NB4 (cell line): ENCODE measurements at regions not wholly inside any gene's neighbourhood (a gene's known extent, or its start where the extent isn't known, plus 50 kb on each side); places are given as distances from the start of the nearest gene placed in this dataset.

Source experiments
- POLR2A ChIP-seq: IDR thresholded peaks from 2 replicates; pipeline ENCODE4 v1.6.1; 2011; ENCODE audit warnings: mild to moderate bottlenecking; ENCODE audit not compliant: insufficient read length; ENCODE audit errors: extremely low read depth
- TF ChIP-seq, protein P1 (sequence below): IDR thresholded peaks from one replicate; pipeline ENCODE4 v1.5.1; 2012; ENCODE audit warnings: low read depth, low read length

DNA sequence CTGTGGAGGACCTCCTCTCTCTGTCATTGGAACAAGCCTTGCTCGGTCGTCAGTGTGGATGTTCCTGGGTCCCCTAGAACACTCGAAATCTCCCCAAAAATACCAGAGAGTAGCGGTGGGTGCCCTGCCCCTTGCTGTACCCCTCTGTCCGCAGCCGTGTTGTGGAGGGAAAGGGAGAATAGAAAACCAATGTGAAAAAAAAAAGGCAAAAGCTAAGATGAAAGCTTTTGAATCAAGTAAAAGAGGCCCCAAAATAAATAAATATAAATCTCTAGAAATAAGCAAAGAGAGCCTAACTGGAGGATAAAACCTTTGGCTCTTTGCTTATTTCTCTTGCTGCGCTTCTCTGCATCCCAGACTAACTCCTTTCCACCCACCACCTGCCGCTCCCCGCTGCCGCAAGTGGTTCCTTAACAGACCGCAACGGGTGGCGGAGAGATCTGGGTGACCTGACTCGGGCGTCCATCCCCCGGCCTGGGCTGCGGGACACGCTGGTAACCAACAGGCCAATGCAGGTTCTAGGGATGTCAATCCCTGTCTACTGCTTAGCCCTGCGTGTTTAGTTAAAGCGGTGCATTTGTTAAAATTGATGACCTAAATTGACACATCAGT lies 110.0 kb downstream of the GPX5 start:
- TF ChIP-seq, protein P1, sequence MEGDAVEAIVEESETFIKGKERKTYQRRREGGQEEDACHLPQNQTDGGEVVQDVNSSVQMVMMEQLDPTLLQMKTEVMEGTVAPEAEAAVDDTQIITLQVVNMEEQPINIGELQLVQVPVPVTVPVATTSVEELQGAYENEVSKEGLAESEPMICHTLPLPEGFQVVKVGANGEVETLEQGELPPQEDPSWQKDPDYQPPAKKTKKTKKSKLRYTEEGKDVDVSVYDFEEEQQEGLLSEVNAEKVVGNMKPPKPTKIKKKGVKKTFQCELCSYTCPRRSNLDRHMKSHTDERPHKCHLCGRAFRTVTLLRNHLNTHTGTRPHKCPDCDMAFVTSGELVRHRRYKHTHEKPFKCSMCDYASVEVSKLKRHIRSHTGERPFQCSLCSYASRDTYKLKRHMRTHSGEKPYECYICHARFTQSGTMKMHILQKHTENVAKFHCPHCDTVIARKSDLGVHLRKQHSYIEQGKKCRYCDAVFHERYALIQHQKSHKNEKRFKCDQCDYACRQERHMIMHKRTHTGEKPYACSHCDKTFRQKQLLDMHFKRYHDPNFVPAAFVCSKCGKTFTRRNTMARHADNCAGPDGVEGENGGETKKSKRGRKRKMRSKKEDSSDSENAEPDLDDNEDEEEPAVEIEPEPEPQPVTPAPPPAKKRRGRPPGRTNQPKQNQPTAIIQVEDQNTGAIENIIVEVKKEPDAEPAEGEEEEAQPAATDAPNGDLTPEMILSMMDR = no peak
- TF ChIP-seq POLR2A = no peak
